ENCODE measurements at regions not wholly inside any gene's neighbourhood (a gene's known extent, or its start where the extent isn't known, plus 50 kb on each side); places are given as distances from the start of the nearest gene placed in this dataset.

- TF ChIP-seq CTCF (conservative IDR thresholded peaks at IDR 0.05; ENCODE audit: low read depth, low read length) (no peak), EZH2 (IDR thresholded peaks at IDR 0.05; ENCODE audit: low read length, unreplicated experiment) (no peak)
These were observed 117.0 kb upstream of the ERRFI1 start for GRCh38 chr1:8142955-8143629.
